MCF 10A (cell line): ENCODE measurements at regions not wholly inside any gene's neighbourhood (a gene's known extent, or its start where the extent isn't known, plus 50 kb on each side); places are given as distances from the start of the nearest gene placed in this dataset.

Experiments used
- BruUV-seq: library from RNA; stranded (reverse); fragments of 400-500 nt; replicated peaks from 2 replicates; lab custom pipeline; 2021; lab: Mats Ljungman, UMichigan
- CTCF ChIA-PET: fragments of 300-600 bp; sonication (Branson Sonifier 250); formaldehyde crosslinking; extraction: SDS; loops from one replicate; lab custom pipeline; 2021; ENCODE audit warnings: antibody characterized with exemption, inconsistent platforms; lab: Yijun Ruan, JAX
- POLR2A ChIA-PET: fragments of 300-600, 350-650 bp; sonication (Branson Sonifier 250); formaldehyde crosslinking; extraction: SDS; loops from one replicate; lab custom pipeline; 2020; ENCODE audit warnings: antibody characterized with exemption, inconsistent platforms; lab: Yijun Ruan, JAX
- DNase-seq: peaks from one replicate; pipeline ENCODE4 v3.0.0-alpha.2; 2018; ENCODE audit not compliant: unreplicated experiment
- H3K27ac Mint-ChIP-seq: one replicate; pipeline ENCODE4 v1.8.0; 2022; ENCODE audit warnings: mild to moderate bottlenecking, low read depth, mixed read lengths; ENCODE audit not compliant: unreplicated experiment
- H3K27me3 Mint-ChIP-seq: one replicate; pipeline ENCODE4 v1.8.0; 2022; ENCODE audit warnings: mixed read lengths; ENCODE audit not compliant: insufficient read depth, unreplicated experiment
- H3K36me3 Mint-ChIP-seq: one replicate; pipeline ENCODE4 v1.8.0; 2022; ENCODE audit warnings: mild to moderate bottlenecking, moderate library complexity, mixed read lengths; ENCODE audit not compliant: insufficient read depth, unreplicated experiment
- H3K4me1 Mint-ChIP-seq: one replicate; pipeline ENCODE4 v1.8.0; 2022; ENCODE audit warnings: mixed read lengths; ENCODE audit not compliant: insufficient read depth, unreplicated experiment
- H3K4me3 Mint-ChIP-seq: one replicate; pipeline ENCODE4 v1.8.0; 2022; ENCODE audit warnings: mild to moderate bottlenecking, moderate library complexity, mixed read lengths; ENCODE audit not compliant: unreplicated experiment
- H3K9me3 Mint-ChIP-seq: one replicate; pipeline ENCODE4 v1.8.0; 2022; ENCODE audit warnings: mixed read lengths; ENCODE audit not compliant: unreplicated experiment
- intact Hi-C: fragments of 100-400 bp; cut with micrococcal nuclease; formaldehyde crosslinking; loops from 2 replicates; pipeline ENCODE4 v1.14.1; 2022
- TF ChIP-seq, protein P1 (sequence below): fragments of 200-600 bp; IDR thresholded peaks from one replicate; pipeline ENCODE4 v1.8.0; 2022; ENCODE audit warnings: antibody characterized with exemption, mild to moderate bottlenecking; ENCODE audit not compliant: unreplicated experiment

DNA sequence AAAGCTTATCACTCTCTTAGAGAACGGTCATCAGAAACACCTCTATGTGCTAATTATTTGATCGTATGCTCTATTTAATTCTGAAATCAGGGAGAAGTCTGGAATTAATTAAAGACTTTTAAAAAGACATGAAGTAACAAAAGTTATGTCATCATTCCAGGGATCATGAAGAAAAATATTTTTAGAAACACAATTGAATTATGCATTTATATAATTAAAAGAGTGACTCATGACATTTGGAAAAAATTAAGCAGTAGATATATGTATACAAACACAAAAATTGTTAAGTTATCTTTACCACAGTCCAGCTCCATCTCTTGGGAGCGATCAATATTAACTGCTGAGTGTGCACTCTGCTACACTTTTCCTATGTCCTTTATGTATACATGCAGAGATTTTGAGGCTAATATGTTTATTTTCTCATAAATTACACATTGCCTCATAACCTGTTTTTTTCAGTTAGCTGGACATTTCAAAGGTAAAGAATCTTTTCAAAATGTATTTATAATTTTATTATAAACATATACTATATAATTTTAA, 717.7 kb downstream of the GBE1 start:
- CTCF ChIA-PET, result no interaction called here
- no peaks in the 10 kb centered on the region for H3K36me3 Mint-ChIP-seq

DNA sequence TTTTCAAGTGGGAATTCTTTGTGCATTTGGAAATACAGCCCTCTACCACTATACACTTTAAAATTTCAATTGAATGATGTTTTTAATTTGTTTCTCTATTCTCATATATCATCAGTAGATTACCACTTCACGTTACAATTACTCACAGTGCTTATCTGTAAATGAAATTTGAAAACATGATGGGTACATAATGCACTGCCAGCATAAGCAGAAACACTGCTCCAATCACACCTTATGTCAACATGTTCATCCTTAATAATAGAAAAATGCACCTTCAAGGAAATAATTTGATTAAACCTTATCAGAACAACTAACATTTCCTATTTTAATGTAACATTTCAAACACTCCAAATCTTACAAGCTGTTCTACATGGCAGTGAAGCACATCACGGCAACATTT, 718.4 kb downstream of the GBE1 start:
- CTCF ChIA-PET, result no interaction called here
- BruUV-seq, result no TSS peak
- Mint-ChIP-seq H3K27me3 (peaks cover 29% of the 10 kb centered on the region), H3K27ac (no peak overlapping the region), H3K4me3 (no peak overlapping the region), H3K36me3 (no peaks in the 10 kb centered on the region), H3K9me3 (no peaks in the 10 kb centered on the region), H3K4me1 (no peaks in the 10 kb centered on the region)
- POLR2A ChIA-PET, result interaction anchor here (0.6 kb wide), 1 partner anchor 66 kb away, joined by 3 read pairs; no protein-coding TSS in a partner anchor
- TF ChIP-seq, protein P1, sequence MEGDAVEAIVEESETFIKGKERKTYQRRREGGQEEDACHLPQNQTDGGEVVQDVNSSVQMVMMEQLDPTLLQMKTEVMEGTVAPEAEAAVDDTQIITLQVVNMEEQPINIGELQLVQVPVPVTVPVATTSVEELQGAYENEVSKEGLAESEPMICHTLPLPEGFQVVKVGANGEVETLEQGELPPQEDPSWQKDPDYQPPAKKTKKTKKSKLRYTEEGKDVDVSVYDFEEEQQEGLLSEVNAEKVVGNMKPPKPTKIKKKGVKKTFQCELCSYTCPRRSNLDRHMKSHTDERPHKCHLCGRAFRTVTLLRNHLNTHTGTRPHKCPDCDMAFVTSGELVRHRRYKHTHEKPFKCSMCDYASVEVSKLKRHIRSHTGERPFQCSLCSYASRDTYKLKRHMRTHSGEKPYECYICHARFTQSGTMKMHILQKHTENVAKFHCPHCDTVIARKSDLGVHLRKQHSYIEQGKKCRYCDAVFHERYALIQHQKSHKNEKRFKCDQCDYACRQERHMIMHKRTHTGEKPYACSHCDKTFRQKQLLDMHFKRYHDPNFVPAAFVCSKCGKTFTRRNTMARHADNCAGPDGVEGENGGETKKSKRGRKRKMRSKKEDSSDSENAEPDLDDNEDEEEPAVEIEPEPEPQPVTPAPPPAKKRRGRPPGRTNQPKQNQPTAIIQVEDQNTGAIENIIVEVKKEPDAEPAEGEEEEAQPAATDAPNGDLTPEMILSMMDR, result no peak
- no peak for DNase-seq
- intact Hi-C loops, result no loop called here

More for the DNA sequence above, 717.7 kb downstream of the GBE1 start:
- POLR2A ChIA-PET, result no interaction called here
- no TSS peak for BruUV-seq
- Mint-ChIP-seq H3K27me3 (peaks cover 29% of the 10 kb centered on the region), H3K4me1 (no peaks in the 10 kb centered on the region), H3K9me3 (no peaks in the 10 kb centered on the region), H3K27ac (no peak overlapping the region), H3K4me3 (no peak overlapping the region)
- no peak for DNase-seq
- TF ChIP-seq, protein P1, result no peak
- intact Hi-C loops, result no loop called here

DNA sequence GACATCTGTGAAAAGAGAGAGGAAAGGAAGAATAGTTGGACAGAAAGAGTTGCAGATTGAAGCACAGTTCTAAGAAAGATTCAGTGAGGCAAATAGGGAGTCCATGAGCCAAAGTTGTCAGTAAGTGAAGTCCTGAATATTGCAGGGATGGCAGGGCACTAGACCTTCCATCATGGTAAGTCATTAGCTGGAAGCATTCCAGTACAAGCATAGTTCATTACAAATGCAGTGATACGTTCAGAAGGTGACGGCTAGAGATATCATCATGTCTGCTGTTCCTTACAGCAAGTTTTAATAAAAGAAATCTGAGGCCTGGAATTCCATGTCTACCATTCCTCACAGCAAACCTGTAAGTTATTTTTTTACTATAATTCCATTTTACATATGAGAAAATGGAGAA, 720.1 kb downstream of the GBE1 start:
- BruUV-seq, result no TSS peak
- peak; percentile 2 for DNase-seq

DNA sequence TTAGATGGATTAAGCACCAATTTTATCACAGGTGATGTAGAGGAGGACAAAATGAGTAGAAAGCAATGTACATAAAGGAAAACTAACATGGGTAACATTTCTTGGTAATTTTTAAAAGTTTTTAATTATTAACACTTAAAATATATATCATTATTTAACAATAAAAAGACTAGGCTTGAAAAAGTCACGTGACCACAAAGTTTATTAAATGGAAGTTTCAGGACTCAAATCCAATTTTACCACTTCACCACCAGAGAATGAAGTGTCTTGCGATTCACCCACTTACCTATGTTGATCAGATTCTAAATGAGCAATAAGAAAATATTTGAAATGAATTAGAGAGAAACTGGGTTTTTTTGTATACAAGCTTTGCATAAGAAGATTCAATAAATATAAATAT, 721.3 kb downstream of the GBE1 start:
- H3K9me3 Mint-ChIP-seq, result no peaks in the 10 kb centered on the region
- no peaks in the 10 kb centered on the region for H3K4me1 Mint-ChIP-seq
- TF ChIP-seq, protein P1, result no peak
- H3K27me3 Mint-ChIP-seq, result peaks cover 51% of the 10 kb centered on the region
- POLR2A ChIA-PET, result no interaction called here
- H3K36me3 Mint-ChIP-seq, result no peaks in the 10 kb centered on the region
- H3K27ac Mint-ChIP-seq, result no peak overlapping the region
- no peak overlapping the region for H3K4me3 Mint-ChIP-seq
- DNase-seq, result no peak
- CTCF ChIA-PET, result no interaction called here
- intact Hi-C loops, result no loop called here
- BruUV-seq, result no TSS peak

More for the DNA sequence above, 720.1 kb downstream of the GBE1 start:
- Mint-ChIP-seq H3K9me3 (no peaks in the 10 kb centered on the region), H3K4me3 (no peak overlapping the region), H3K27ac (no peak overlapping the region), H3K27me3 (peaks cover 46% of the 10 kb centered on the region), H3K4me1 (no peaks in the 10 kb centered on the region), H3K36me3 (no peaks in the 10 kb centered on the region)
- POLR2A ChIA-PET, result no interaction called here
- TF ChIP-seq, protein P1, result no peak
- intact Hi-C loops, result no loop called here
- CTCF ChIA-PET, result no interaction called here
